Stomach (tissue), 8 donors: ENCODE measurements at regions not wholly inside any gene's neighbourhood (a gene's known extent, or its start where the extent isn't known, plus 50 kb on each side); places are given as distances from the start of the nearest gene placed in this dataset.

Source experiments
- DNase-seq, 2 donors: peaks; one replicate each; pipeline versions ENCODE4 v3.0.0 to v3.0.0-alpha.2; 2013 to 2019
- H3K27ac ChIP-seq, 5 donors: fragments of 200-600 bp in 4 of 5; sonication (generic) in 4 of 5; one replicate each; pipeline ENCODE4 v1.5.1; 2013 to 2019; ENCODE audit warnings: mild to moderate bottlenecking in 1 of 5, moderate library complexity in 1 of 5
- H3K27me3 ChIP-seq, 3 donors: fragments of 200-600 bp; sonication (generic); one replicate each; pipeline ENCODE4 v1.5.1; 2017 to 2019; ENCODE audit warnings: mixed run types in 1 of 3
- H3K36me3 ChIP-seq, 4 donors: fragments of 200-600 bp; sonication (generic); 1 replicate in 3 of 4; 2 replicates in 1 of 4; pipeline ENCODE4 v1.5.1; 2016 to 2019
- H3K4me1 ChIP-seq, 4 donors: fragments of 200-600 bp; sonication (generic); one replicate each; pipeline ENCODE4 v1.5.1; 2016 to 2019
- H3K4me3 ChIP-seq, 4 donors: fragments of 200-600 bp; sonication (generic) in 3 of 4; one replicate each; pipeline ENCODE4 v1.5.1; 2016 to 2019; ENCODE audit warnings: mild to moderate bottlenecking in 1 of 4
- H3K9me3 ChIP-seq, 4 donors: fragments of 200-600 bp; sonication (generic); one replicate each; pipeline ENCODE4 v1.5.1; 2016 to 2019
- EP300 ChIP-seq: sonication (generic); formaldehyde crosslinking; IDR thresholded peaks from one replicate; pipeline ENCODE4 v1.6.1; 2017; ENCODE audit warnings: antibody characterized with exemption
- POLR2A ChIP-seq, 4 donors: fragments of 450-650 bp; IDR thresholded peaks; one replicate each; pipeline ENCODE4 v1.6.1; 2016; ENCODE audit warnings: antibody characterized with exemption in 4 of 4, control low read depth in 2 of 4, mild to moderate bottlenecking in 1 of 4, moderate library complexity in 1 of 4
- POLR2AphosphoS5 ChIP-seq, 3 donors: sonication (generic); formaldehyde crosslinking; IDR thresholded peaks; one replicate each; pipeline ENCODE4 v1.6.1; 2016; ENCODE audit warnings: antibody characterized with exemption in 3 of 3
- WGBS, 5 donors: extraction: QIAGEN DNeasy Blood & Tissue Kit in 3 of 5; methylation state at CpG; one replicate each; pipeline versions ENCODE4 v1.1.5 to v1.1.7; 2013 to 2018; 5-methylcytosine and 5-hydroxymethylcytosine counted together
- intact Hi-C: fragments of 100-400 bp; cut with DNase I; formaldehyde crosslinking; loops from one replicate; pipeline ENCODE4 v1.15.1; 2023; ENCODE audit warnings: low total_unique reads
- TF ChIP-seq, protein P1 (sequence below), 7 experiments: fragments of 450-650 bp in 4 of 7; fragments of 200-600 bp in 3 of 7; sonication (generic) in 3 of 7; IDR thresholded peaks; one replicate each; pipeline ENCODE4 v1.5.1; 2016 to 2019; ENCODE audit warnings: antibody characterized with exemption in 7 of 7, control low read depth in 2 of 7, mild to moderate bottlenecking in 1 of 7
- donor health status: healthy with polysubstance abuse.
- donor health status: Bipolar disorder and iron deficiency.
- donor health status: healthy.

DNA sequence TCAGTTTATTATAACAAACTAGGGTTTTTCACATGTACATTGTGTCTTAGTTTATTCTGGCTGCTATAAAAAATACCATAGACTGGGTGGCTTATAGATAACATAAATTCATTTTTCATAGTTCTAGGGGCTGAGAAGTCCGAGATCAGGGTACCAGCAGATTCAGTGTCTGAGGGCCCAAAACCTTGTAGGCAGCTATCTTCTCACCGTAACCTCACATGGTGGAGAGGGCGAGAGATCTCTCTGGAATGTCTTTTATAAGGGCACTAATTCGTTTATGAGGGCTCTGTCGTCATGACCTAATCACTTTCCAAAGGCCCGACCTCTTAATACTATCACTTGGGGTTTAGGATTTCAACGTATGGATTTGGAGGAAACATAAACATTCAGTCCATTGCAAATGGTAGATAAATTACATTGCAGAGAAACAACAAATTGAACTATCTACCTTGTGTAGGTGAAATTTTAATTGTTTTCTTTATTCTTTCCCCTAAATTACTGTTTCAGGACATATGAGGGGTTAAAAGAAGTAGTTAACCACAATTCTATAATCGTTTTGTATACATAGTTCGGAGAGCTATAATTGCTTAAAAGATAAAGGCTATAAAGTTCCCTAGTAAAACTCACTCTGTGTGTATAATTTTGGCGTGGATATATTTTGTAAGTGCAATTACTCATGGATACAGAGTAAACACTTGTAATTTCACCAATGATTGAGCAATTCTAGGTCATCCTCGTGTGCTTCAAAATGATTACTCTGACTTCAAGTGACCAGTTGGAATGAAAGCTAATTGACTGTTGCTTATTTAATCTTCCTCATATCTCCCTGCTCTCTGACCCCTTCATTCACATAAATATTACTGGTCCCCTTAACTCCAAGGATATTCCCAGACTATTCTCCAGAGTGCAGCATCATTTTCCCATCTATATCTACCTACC, 247.5 kb upstream of the TMEM161B start:
- TF ChIP-seq, protein P1, sequence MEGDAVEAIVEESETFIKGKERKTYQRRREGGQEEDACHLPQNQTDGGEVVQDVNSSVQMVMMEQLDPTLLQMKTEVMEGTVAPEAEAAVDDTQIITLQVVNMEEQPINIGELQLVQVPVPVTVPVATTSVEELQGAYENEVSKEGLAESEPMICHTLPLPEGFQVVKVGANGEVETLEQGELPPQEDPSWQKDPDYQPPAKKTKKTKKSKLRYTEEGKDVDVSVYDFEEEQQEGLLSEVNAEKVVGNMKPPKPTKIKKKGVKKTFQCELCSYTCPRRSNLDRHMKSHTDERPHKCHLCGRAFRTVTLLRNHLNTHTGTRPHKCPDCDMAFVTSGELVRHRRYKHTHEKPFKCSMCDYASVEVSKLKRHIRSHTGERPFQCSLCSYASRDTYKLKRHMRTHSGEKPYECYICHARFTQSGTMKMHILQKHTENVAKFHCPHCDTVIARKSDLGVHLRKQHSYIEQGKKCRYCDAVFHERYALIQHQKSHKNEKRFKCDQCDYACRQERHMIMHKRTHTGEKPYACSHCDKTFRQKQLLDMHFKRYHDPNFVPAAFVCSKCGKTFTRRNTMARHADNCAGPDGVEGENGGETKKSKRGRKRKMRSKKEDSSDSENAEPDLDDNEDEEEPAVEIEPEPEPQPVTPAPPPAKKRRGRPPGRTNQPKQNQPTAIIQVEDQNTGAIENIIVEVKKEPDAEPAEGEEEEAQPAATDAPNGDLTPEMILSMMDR (IDR thresholded peaks at IDR 0.05): no peak
- TF ChIP-seq POLR2A (IDR thresholded peaks at IDR 0.05): no peak
- Histone ChIP-seq H3K4me1 (no peaks in the 10 kb centered on the region), H3K27ac (no peak overlapping the region), H3K36me3 (no peaks in the 10 kb centered on the region), H3K9me3 (no peaks in the 10 kb centered on the region), H3K27me3 (no peaks in the 10 kb centered on the region), H3K4me3 (no peak overlapping the region)
- intact Hi-C loops: no loop called here
- peak in 1 of 2 donors; percentile 3 for DNase-seq
- WGBS, 5 donors: 43 to 51% (median 49%) methylated on average over 11 of the region's 11 CpGs

DNA sequence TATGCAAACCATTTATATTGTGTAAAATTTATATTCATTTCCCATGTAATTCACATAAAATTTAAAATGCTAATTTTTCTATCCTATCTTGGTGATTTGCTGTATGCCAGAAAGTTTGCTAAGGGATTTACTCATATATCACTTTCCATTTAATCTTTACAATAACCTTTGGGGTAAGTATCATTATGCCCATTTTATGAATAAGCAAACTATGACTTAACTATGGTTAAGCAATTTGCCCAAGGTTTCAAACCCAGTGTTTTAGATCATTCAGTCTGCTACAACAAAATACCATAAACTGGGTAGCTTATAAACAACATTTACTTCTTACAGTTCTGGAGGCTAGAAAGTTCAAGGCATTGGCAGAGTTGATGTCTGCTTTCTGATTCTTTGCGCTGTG, 246.4 kb upstream of the TMEM161B start:
- H3K4me1 ChIP-seq: no peaks in the 10 kb centered on the region
- H3K9me3 ChIP-seq: no peaks in the 10 kb centered on the region
- 89 to 100% (median 92%) methylated on average over 1 of the region's 1 CpG for WGBS, 5 donors
- intact Hi-C loops: no loop called here
- H3K36me3 ChIP-seq: no peaks in the 10 kb centered on the region
- no peak overlapping the region for H3K27ac ChIP-seq
- H3K27me3 ChIP-seq: no peaks in the 10 kb centered on the region
- H3K4me3 ChIP-seq: no peak overlapping the region
- no peak for DNase-seq
- TF ChIP-seq, protein P1 (IDR thresholded peaks at IDR 0.05): no peak
- TF ChIP-seq POLR2A (IDR thresholded peaks at IDR 0.05): no peak
- TF ChIP-seq POLR2AphosphoS5 (IDR thresholded peaks at IDR 0.05): no peak
- no peak for TF ChIP-seq EP300

DNA sequence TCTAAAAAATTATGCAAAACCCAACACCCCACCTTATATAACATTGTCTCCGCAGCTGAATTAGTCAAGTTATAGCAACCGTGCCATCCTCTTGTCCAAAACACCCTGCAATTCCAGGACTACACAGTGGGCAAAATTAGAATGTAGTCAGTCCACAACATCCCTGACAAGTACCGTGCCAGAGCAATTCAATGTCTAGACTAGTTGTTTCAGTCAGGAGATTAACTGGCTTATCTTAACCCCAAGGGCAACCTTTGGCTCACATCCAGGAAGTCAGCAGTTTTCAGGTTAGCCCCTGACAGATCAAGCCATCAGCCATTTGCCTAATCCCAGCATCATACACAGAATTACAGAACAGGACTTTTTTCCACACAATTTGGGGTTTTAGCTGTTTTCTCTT, 240.8 kb upstream of the TMEM161B start:
- Histone ChIP-seq H3K36me3 (no peaks in the 10 kb centered on the region), H3K4me3 (no peak overlapping the region), H3K9me3 (no peaks in the 10 kb centered on the region), H3K27ac (no peak overlapping the region), H3K27me3 (no peaks in the 10 kb centered on the region), H3K4me1 (no peaks in the 10 kb centered on the region)
- DNase-seq: peak in 1 of 2 donors; percentile 5
- 54 to 66% (median 61%) methylated on average over 3 of the region's 3 CpGs for WGBS, 5 donors
- intact Hi-C loops: no loop called here
- TF ChIP-seq POLR2A (IDR thresholded peaks at IDR 0.05) (no peak), POLR2AphosphoS5 (IDR thresholded peaks at IDR 0.05) (no peak)
- TF ChIP-seq, protein P1 (IDR thresholded peaks at IDR 0.05): no peak

DNA sequence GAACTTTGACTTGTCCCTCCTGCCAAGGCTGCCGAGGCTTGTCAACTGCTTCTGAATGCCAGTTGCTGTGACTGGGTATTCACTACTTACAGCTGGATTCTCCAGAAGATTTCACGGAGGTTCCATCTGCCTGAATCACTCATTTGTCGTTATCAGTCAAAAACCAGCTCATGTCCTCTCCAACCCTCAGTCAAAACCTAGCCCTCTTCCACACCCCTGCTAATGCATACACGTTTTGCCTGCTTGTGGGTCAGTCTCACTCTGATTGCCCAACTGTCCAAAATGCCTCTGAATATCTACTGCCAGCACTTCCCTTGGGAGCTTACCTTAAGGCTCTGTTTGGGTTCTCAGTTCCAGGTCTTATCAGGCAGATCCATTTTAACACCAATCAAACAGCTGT, 238.6 kb upstream of the TMEM161B start:
- Histone ChIP-seq H3K27ac (no peak overlapping the region), H3K9me3 (no peaks in the 10 kb centered on the region), H3K27me3 (no peaks in the 10 kb centered on the region), H3K4me3 (no peak overlapping the region), H3K4me1 (no peaks in the 10 kb centered on the region), H3K36me3 (no peaks in the 10 kb centered on the region)
- TF ChIP-seq POLR2AphosphoS5 (IDR thresholded peaks at IDR 0.05) (no peak), POLR2A (IDR thresholded peaks at IDR 0.05) (no peak), EP300 (no peak)
- TF ChIP-seq, protein P1 (IDR thresholded peaks at IDR 0.05): no peak
- no peak for DNase-seq
- intact Hi-C loops: no loop called here
- WGBS, 5 donors: 77 to 84% (median 80%) methylated on average over 4 of the region's 4 CpGs
